ENCODE measurements at regions not wholly inside any gene's neighbourhood (a gene's known extent, or its start where the extent isn't known, plus 50 kb on each side); places are given as distances from the start of the nearest gene placed in this dataset.
"Not testable (repeated sequence)": the region's sequence is repeated elsewhere in the genome, so short reads cannot be mapped to it uniquely, and the experiment has no call there.

DNA sequence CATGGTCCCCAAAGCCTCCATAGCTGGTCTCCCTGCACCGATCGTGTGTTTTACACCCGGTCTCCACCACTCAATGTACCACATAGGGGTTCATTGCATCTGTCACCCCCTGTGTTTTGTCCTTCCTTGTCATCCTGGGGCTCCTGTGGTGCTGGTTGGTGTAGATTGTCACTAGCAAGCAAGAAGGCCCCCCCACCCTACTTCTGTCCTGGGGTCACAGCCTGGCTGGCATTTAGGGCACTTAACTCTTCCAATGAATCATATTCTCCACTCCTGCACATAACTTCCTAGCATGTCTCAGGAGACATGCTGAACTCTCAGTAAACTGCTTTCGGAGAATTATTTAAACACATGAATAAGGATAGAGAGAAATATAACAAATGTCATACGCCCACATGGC lies 161.4 kb downstream of the BCL2L11 start:
- not testable (repeated sequence) for TF ChIP-seq POLR2A, TAF1, POLR2AphosphoS5, SPI1, POU2F2 (IDR thresholded peaks at IDR 0.05; ENCODE audit: low read depth, low read length)

Measured in GM12891 (cell line).